22Rv1 (cell line): ENCODE measurements at regions not wholly inside any gene's neighbourhood (a gene's known extent, or its start where the extent isn't known, plus 50 kb on each side); places are given as distances from the start of the nearest gene placed in this dataset.
"Not testable (repeated sequence)": the region's sequence is repeated elsewhere in the genome, so short reads cannot be mapped to it uniquely, and the experiment has no call there.

ENCODE experiments used
- H3K27ac ChIP-seq: fragments of 450-650 bp; 2 replicates; pipeline ENCODE4 v1.5.1; 2017
- CTCF ChIP-seq: fragments of 450-650 bp; IDR thresholded peaks from 2 replicates; pipeline ENCODE4 v1.5.1; 2017; ENCODE audit warnings: mild to moderate bottlenecking
- ZFX ChIP-seq: fragments of 450-650 bp; IDR thresholded peaks from 2 replicates; pipeline ENCODE4 v1.6.1; 2017; ENCODE audit warnings: antibody characterized with exemption, borderline replicate concordance

- H3K27ac ChIP-seq = no peak overlapping the region
- TF ChIP-seq ZFX (no peak), CTCF (no peak)
These were observed 115.8 kb upstream of the CRHR1 start for GRCh38 chr17:45668316-45668715.

GRCh38 chr17:45672301-45672700 is 111.8 kb upstream of the CRHR1 start:
- no peak overlapping the region for H3K27ac ChIP-seq
- TF ChIP-seq CTCF (no peak), ZFX (no peak)

GRCh38 chr17:45672792-45673191 is 111.3 kb upstream of the CRHR1 start:
- TF ChIP-seq ZFX (no peak), CTCF (no peak)
- no peak overlapping the region for H3K27ac ChIP-seq

- H3K27ac ChIP-seq = not testable (repeated sequence)
These were observed 110.4 kb upstream of the CRHR1 start for GRCh38 chr17:45673759-45674158.

GRCh38 chr17:45675012-45675411 is 109.1 kb upstream of the CRHR1 start:
- H3K27ac ChIP-seq = no peak overlapping the region
- TF ChIP-seq CTCF = no peak
- no peak for TF ChIP-seq ZFX

- TF ChIP-seq ZFX (no peak), CTCF (no peak)
- H3K27ac ChIP-seq = no peak overlapping the region
These were observed 108.2 kb upstream of the CRHR1 start for GRCh38 chr17:45675892-45676291.

- no peak for TF ChIP-seq CTCF
- no peak for TF ChIP-seq ZFX
- H3K27ac ChIP-seq = no peak overlapping the region
These were observed 107.4 kb upstream of the CRHR1 start for GRCh38 chr17:45676695-45677094.

- TF ChIP-seq CTCF = no peak
- H3K27ac ChIP-seq = no peak overlapping the region
These were observed 106.3 kb upstream of the CRHR1 start for GRCh38 chr17:45677770-45678169.
